ENCODE measurements at regions not wholly inside any gene's neighbourhood (a gene's known extent, or its start where the extent isn't known, plus 50 kb on each side); places are given as distances from the start of the nearest gene placed in this dataset.

- DNase-seq (ENCODE audit: low read depth in 2 of 3, low spot score in 2 of 3) = no peak
These were observed 413.6 kb upstream of the SALL3 start for GRCh38 chr18:78566065-78566464.

GRCh38 chr18:78566720-78567119 is 412.9 kb upstream of the SALL3 start:
- DNase-seq (ENCODE audit: low read depth in 2 of 3, low spot score in 2 of 3) = no peak

GRCh38 chr18:78571063-78571785 is 408.4 kb upstream of the SALL3 start:
- no peak for DNase-seq (ENCODE audit: low read depth in 2 of 3, low spot score in 2 of 3)

- DNase-seq (ENCODE audit: low read depth in 2 of 3, low spot score in 2 of 3) = no peak
These were observed 407.7 kb upstream of the SALL3 start for GRCh38 chr18:78571831-78572347.

GRCh38 chr18:78573773-78574172 is 405.8 kb upstream of the SALL3 start:
- DNase-seq (ENCODE audit: low read depth in 2 of 3, low spot score in 2 of 3) = no peak

DNA sequence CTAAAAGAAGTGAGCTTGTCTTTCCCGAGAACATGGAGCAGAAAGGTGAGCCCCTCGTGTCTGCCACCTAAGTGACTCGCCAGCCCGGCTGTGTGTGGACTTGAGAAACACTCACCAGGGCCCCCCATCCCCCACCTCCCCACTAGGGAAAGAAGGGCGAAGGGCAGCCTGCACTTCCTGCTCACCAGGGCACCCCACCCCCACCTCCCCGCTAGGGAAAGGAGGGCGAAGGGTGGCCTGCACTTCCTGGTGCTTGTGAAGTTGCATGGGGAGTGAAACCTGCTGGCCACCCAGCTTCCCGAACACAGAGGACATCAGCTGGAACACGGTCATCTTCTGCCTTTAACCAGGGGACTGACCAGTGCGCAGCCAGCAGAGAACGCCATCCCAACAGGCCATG is 402.7 kb upstream of the SALL3 start:
- DNase-seq (ENCODE audit: low read depth in 2 of 3, low spot score in 2 of 3) = no peak

DNA sequence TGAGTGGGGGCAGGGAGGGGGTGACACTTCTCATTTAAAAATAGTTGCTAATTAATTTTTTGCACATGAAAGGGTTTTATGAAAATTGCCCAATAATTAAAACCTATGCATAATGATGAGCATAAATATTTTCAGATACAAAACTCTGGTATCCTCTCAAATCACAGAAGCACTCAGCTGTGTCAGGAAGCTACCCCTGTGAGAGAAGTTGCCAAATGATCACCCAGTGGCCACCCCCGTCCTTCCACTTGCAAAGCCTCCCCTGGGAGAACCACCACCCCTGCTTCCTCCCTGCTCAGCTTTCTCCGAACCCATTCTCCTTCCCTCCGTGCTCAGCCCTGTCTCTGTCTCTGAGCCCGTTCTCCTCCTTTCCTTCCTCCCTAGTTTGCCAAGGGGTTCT is 400.2 kb upstream of the SALL3 start:
- DNase-seq (ENCODE audit: low read depth in 2 of 3, low spot score in 2 of 3) = no peak

DNA sequence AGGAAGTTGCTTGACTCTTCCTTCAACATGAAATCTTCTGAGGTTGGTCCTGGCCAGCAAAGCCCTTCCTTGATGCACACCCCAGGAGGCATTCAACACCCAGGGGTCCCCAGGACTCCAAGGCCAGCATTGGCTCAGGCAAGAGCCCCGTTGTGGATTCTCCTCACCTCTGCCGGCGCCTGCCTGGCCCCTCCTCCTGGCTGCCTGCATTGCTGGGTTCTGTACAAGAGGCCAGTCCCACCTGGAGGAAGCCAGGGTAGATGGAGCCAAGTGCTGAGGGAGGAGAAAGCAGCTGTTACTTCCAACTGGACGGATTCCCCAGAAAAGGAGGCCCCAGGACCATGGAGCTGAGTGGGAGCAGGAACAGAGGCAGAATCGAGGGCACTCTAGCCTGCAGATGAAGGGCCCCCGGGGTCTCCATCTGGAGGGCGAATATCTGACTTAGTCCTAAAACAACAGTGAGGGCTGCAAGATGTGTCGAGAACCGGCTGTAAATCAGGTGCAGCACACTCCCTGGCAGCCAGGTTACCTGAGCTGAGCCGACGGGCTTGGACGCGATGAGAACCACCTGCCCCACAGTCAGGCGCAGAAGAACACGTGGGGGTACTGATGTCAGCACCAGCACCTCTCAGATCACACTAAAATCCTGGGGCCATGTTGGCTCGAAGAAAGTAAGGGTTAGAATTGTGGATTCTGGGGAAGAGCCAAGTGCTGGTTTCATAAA is 399.6 kb upstream of the SALL3 start:
- DNase-seq (ENCODE audit: low read depth in 2 of 3, low spot score in 2 of 3) = no peak

- no peak for DNase-seq (ENCODE audit: low read depth in 2 of 3, low spot score in 2 of 3)
These were observed 398.7 kb upstream of the SALL3 start for GRCh38 chr18:78580835-78581339.

- DNase-seq (ENCODE audit: low read depth in 2 of 3, low spot score in 2 of 3) = no peak
These were observed 397.4 kb upstream of the SALL3 start for GRCh38 chr18:78582181-78582709.

GRCh38 chr18:78582898-78583738 is 396.5 kb upstream of the SALL3 start:
- no peak for DNase-seq (ENCODE audit: low read depth in 2 of 3, low spot score in 2 of 3)

DNA sequence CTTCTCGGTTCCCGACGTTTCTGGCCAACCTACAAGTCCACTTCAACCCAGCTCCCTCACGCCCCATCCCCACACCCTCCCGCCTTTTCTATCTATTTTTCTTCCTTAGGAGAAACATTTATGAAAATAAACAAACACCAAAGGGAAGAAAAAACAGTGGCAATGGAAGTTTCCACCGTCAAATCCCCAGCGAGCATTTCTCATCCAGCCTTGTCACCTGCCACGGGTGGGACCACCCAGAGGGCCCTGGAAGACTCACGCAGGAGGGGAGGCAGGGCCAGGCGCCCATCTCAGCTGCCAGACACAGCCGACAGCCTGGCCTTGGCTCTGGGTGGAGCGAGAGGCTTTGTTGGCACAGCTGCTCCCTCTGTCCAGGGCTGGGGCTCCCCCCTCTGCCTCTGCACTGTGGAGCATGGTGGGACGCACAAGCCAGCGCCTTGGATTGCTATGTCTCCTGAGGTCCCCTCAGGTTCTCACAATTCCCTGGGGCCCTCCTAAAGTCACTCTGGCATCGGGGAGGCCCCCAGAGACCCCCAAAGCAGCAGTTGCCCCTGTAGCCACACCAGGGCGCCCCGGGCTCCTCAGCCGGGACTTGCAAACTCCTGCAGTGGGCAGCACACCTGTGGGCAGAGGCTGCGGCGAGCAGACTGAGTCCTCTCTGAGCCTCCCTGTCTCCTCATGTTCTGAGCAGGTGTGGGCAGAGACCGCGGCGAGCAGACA is 395.7 kb upstream of the SALL3 start:
- no peak for DNase-seq (ENCODE audit: low read depth in 2 of 3, low spot score in 2 of 3)

GRCh38 chr18:78584459-78585022 is 395.1 kb upstream of the SALL3 start:
- no peak for DNase-seq (ENCODE audit: low read depth in 2 of 3, low spot score in 2 of 3)

- DNase-seq (ENCODE audit: low read depth in 2 of 3, low spot score in 2 of 3) = no peak
These were observed 393.0 kb upstream of the SALL3 start for GRCh38 chr18:78586586-78586985.

GRCh38 chr18:78587096-78587495 is 392.5 kb upstream of the SALL3 start:
- no peak for DNase-seq (ENCODE audit: low read depth in 2 of 3, low spot score in 2 of 3)

- DNase-seq (ENCODE audit: low read depth in 2 of 3, low spot score in 2 of 3) = no peak
These were observed 391.7 kb upstream of the SALL3 start for GRCh38 chr18:78587626-78588600.

DNA sequence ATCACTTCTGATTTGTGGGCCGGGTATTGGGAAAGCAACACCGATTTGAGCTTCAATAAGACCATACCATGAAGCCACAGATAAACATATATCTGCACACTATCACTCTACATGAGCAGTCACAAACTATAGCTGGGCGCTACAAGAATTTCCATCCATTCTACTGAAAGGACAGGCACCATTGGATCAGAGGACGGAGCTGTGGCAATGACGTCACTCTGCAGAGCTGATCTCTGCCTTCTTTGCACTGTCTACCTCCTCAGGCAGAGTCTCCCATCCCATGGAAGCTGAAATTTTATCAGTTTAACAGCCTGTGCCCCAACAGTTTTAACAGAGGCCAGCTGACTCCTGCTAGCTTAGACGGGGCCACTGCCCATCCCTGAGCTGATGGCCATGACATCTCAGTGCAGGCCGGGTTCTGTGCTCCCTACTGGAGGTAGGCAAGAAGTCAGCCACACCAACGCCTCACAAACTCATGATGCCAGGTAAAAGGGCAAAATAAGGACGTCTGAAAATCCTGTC is 389.6 kb upstream of the SALL3 start:
- no peak for DNase-seq (ENCODE audit: low read depth in 2 of 3, low spot score in 2 of 3)

DNA sequence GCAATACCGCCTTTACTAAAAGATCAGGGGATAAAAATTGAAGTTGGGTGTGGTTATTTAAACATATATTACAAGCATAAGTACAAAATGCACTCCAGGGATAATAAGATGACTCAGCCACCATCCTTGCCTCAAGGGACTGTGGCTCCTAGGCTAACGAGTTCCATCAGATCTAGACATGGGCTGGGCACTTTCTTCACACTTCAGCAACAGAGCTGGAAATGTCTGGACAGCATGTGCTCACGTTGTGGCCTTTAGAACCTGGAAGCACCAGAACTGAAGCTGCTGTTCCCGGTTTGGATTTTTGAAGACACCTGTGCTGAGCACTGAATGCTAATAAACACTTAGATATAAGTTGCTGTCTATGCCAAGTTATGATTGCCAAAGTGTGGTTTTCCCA is 384.2 kb upstream of the SALL3 start:
- no peak for DNase-seq (ENCODE audit: low read depth in 2 of 3, low spot score in 2 of 3)
